ENCODE measurements at regions not wholly inside any gene's neighbourhood (a gene's known extent, or its start where the extent isn't known, plus 50 kb on each side); places are given as distances from the start of the nearest gene placed in this dataset.

DNA sequence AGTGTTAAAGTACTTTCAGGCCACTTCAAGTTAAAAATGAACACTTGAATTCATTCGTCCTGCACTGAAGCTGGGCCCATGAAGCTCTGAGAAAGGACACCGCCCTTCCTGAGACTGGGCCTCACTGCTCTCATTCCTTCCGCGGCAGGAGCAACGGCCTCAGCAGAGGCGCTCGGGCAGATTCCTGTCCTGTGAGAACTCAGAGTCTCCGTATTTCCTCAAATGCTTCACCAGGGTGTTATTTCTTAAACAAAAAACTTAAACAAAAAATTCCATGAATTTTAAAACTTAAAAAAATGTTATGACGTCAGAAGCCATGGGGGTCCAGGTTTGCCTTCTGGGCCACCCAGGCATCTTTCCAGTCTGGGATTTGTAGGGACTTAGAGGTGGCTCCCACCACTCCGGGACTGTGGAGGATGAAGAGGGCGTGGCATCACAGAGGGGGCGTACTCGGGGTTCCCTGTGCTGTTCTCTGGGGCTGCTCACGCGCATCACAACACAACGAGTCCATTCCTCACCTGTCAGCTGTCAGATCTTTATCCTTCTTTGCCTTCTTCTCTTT is 115.9 kb upstream of the ASB18 start:
- TF ChIP-seq, protein P1, sequence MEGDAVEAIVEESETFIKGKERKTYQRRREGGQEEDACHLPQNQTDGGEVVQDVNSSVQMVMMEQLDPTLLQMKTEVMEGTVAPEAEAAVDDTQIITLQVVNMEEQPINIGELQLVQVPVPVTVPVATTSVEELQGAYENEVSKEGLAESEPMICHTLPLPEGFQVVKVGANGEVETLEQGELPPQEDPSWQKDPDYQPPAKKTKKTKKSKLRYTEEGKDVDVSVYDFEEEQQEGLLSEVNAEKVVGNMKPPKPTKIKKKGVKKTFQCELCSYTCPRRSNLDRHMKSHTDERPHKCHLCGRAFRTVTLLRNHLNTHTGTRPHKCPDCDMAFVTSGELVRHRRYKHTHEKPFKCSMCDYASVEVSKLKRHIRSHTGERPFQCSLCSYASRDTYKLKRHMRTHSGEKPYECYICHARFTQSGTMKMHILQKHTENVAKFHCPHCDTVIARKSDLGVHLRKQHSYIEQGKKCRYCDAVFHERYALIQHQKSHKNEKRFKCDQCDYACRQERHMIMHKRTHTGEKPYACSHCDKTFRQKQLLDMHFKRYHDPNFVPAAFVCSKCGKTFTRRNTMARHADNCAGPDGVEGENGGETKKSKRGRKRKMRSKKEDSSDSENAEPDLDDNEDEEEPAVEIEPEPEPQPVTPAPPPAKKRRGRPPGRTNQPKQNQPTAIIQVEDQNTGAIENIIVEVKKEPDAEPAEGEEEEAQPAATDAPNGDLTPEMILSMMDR (IDR thresholded peaks at IDR 0.05; ENCODE audit: low read length), result no peak
- no peak for TF ChIP-seq EZH2 (IDR thresholded peaks at IDR 0.05; ENCODE audit: borderline replicate concordance, low read length)

Measured in OCI-LY1 (cell line).